Lower leg skin (tissue), 4 donors: ENCODE measurements at regions not wholly inside any gene's neighbourhood (a gene's known extent, or its start where the extent isn't known, plus 50 kb on each side); places are given as distances from the start of the nearest gene placed in this dataset.
"Not testable (repeated sequence)": the region's sequence is repeated elsewhere in the genome, so short reads cannot be mapped to it uniquely, and the experiment has no call there.

Experiments
- DNase-seq, 2 donors: peaks; one replicate each; pipeline ENCODE4 v3.0.0-alpha.2; 2019; ENCODE audit warnings: low spot score in 2 of 2
- H3K4me3 ChIP-seq: fragments of 200-600 bp; sonication (generic); 2 replicates; pipeline ENCODE4 v1.5.1; 2017; ENCODE audit warnings: mild to moderate bottlenecking, low read depth; ENCODE audit not compliant: poor library complexity, severe bottlenecking
- POLR2A ChIP-seq, 2 donors: fragments of 450-650 bp; IDR thresholded peaks; one replicate each; pipeline ENCODE4 v1.6.1; 2016 to 2017; ENCODE audit warnings: antibody characterized with exemption in 2 of 2, mild to moderate bottlenecking in 1 of 2, moderate library complexity in 1 of 2
- WGBS, 2 donors: methylation state at CpG; one replicate each; pipeline ENCODE4 v1.1.5; 2018; 5-methylcytosine and 5-hydroxymethylcytosine counted together
- intact Hi-C: fragments of 100-400 bp; cut with DNase I; formaldehyde crosslinking; loops from one replicate; pipeline ENCODE4 v1.15.0; 2023; ENCODE audit warnings: low total_unique reads
- TF ChIP-seq, protein P1 (sequence below), 3 donors: fragments of 450-650 bp; IDR thresholded peaks; one replicate each; pipeline ENCODE4 v1.5.1; 2016; ENCODE audit warnings: antibody characterized with exemption in 3 of 3, mild to moderate bottlenecking in 3 of 3, moderate library complexity in 2 of 3

- WGBS, 2 donors: 49 to 55% methylated on average over 4 of the region's 4 CpGs
- TF ChIP-seq POLR2A (IDR thresholded peaks at IDR 0.05): no peak
- TF ChIP-seq, protein P1, sequence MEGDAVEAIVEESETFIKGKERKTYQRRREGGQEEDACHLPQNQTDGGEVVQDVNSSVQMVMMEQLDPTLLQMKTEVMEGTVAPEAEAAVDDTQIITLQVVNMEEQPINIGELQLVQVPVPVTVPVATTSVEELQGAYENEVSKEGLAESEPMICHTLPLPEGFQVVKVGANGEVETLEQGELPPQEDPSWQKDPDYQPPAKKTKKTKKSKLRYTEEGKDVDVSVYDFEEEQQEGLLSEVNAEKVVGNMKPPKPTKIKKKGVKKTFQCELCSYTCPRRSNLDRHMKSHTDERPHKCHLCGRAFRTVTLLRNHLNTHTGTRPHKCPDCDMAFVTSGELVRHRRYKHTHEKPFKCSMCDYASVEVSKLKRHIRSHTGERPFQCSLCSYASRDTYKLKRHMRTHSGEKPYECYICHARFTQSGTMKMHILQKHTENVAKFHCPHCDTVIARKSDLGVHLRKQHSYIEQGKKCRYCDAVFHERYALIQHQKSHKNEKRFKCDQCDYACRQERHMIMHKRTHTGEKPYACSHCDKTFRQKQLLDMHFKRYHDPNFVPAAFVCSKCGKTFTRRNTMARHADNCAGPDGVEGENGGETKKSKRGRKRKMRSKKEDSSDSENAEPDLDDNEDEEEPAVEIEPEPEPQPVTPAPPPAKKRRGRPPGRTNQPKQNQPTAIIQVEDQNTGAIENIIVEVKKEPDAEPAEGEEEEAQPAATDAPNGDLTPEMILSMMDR (IDR thresholded peaks at IDR 0.05): no peak
- no peak overlapping the region for H3K4me3 ChIP-seq
- intact Hi-C loops: no loop called here
- DNase-seq: no peak
Observed at GRCh38 chr11:116044520-116044919, 540.3 kb upstream of the CADM1 start.

- intact Hi-C loops: no loop called here
- 64 to 71% methylated on average over 2 of the region's 2 CpGs for WGBS, 2 donors
- TF ChIP-seq, protein P1 (IDR thresholded peaks at IDR 0.05): no peak
- no peak for TF ChIP-seq POLR2A (IDR thresholded peaks at IDR 0.05)
- H3K4me3 ChIP-seq: no peak overlapping the region
- no peak for DNase-seq
Observed at GRCh38 chr11:116043857-116044256, 539.6 kb upstream of the CADM1 start.

GRCh38 chr11:116043059-116043458 lies 538.8 kb upstream of the CADM1 start:
- 86 to 91% methylated on average over 6 of the region's 6 CpGs for WGBS, 2 donors
- intact Hi-C loops, DNase-seq, H3K4me3 ChIP-seq: not testable (repeated sequence)

DNA sequence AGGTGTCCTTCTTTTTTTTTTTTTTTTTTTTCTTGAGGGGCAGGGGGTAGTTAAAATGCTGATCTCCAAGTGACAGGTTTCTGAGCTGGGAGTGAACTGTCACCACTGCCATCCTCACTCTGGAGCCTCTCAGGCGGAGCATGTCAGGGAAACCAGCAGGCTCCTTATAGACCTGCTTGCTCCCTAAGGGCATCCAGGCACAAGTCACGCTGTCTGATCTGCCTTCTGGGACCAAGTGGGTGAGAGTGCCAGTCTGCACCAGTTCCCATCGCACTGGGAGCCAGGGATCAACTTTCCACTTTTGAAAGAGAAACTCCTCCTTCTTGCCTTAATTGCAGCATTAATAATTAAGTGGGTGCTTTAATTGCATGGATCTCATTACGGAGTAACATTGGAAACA lies 537.9 kb upstream of the CADM1 start:
- DNase-seq: no peak
- 69 to 70% methylated on average over 4 of the region's 4 CpGs for WGBS, 2 donors
- intact Hi-C loops: no loop called here

DNA sequence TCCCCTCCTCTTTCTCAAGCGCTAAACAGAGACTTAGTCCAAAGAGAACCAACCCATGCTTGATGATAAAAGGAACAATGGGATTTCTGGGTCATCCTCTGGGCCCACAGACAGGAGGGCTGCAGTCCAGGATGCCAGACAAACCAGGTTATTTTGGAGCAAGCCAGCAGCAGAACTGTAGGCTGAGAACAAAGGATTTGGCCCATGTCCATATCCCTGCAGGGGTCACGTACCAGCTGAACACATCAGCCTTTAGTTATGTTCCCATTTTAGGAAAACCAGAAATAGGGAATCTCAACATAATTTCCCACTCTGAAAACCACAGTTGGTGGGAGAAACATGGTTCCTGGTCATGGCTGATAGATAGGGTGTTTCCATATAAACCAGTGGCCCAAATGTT lies 533.6 kb upstream of the CADM1 start:
- intact Hi-C loops: no loop called here
- no peak overlapping the region for H3K4me3 ChIP-seq
- 59 to 65% methylated on average over 2 of the region's 2 CpGs for WGBS, 2 donors
- no peak for TF ChIP-seq POLR2A (IDR thresholded peaks at IDR 0.05)
- TF ChIP-seq, protein P1 (IDR thresholded peaks at IDR 0.05): no peak
- no peak for DNase-seq

More for the DNA sequence above, 537.9 kb upstream of the CADM1 start:
- TF ChIP-seq, protein P1 (IDR thresholded peaks at IDR 0.05): no peak
- TF ChIP-seq POLR2A (IDR thresholded peaks at IDR 0.05): no peak
- no peak overlapping the region for H3K4me3 ChIP-seq

- TF ChIP-seq, protein P1 (IDR thresholded peaks at IDR 0.05): no peak
- no peak for TF ChIP-seq POLR2A (IDR thresholded peaks at IDR 0.05)
- intact Hi-C loops: no loop called here
- 39 to 57% methylated on average over 5 of the region's 5 CpGs for WGBS, 2 donors
- no peak for DNase-seq
- H3K4me3 ChIP-seq: no peak overlapping the region
Observed at GRCh38 chr11:116035977-116036376, 531.8 kb upstream of the CADM1 start.
